Heart left ventricle (tissue), 16 donors: ENCODE measurements at regions not wholly inside any gene's neighbourhood (a gene's known extent, or its start where the extent isn't known, plus 50 kb on each side); places are given as distances from the start of the nearest gene placed in this dataset.

Source experiments
- ATAC-seq, 4 donors: fragments of 200-7000 bp; cut with Tn5 transposase; one replicate each; pipeline ENCODE4 v1.9.1; 2020 to 2022; ENCODE audit warnings: moderate library complexity in 4 of 4, mild to moderate bottlenecking in 3 of 4, moderate number of reproducible peaks in 1 of 4
- DNase-seq, 5 donors: peaks; one replicate each; pipeline ENCODE4 v3.0.0-alpha.2; 2020
- H3K27ac ChIP-seq, 12 donors: fragments of 200-600 bp; sonication (generic) in 4 of 12; one replicate each; pipeline versions ENCODE4 v1.5.0 to v1.8.0; 2016 to 2022; ENCODE audit warnings: mild to moderate bottlenecking in 2 of 12
- H3K27me3 ChIP-seq, 9 donors: fragments of 200-600 bp; sonication (generic) in 2 of 9; one replicate each; pipeline versions ENCODE4 v1.5.1 to v1.8.0; 2016 to 2022; ENCODE audit warnings: mild to moderate bottlenecking in 3 of 9
- H3K36me3 ChIP-seq, 9 donors: fragments of 200-600 bp; sonication (generic) in 2 of 9; one replicate each; pipeline versions ENCODE4 v1.5.0 to v1.8.0; 2018 to 2022; ENCODE audit warnings: mild to moderate bottlenecking in 2 of 9
- H3K4me1 ChIP-seq, 12 donors: fragments of 200-600 bp; sonication (generic) in 4 of 12; one replicate each; pipeline versions ENCODE4 v1.5.0 to v1.8.0; 2016 to 2022; ENCODE audit warnings: mild to moderate bottlenecking in 3 of 12
- H3K4me3 ChIP-seq, 12 donors: fragments of 200-600 bp; sonication (generic) in 4 of 12; one replicate each; pipeline versions ENCODE4 v1.5.0 to v1.8.0; 2017 to 2022; ENCODE audit warnings: mild to moderate bottlenecking in 9 of 12, moderate library complexity in 4 of 12
- H3K9me3 ChIP-seq, 12 donors: fragments of 200-600 bp; sonication (generic) in 4 of 12; one replicate each; pipeline versions ENCODE4 v1.5.0 to v1.8.0; 2016 to 2022; ENCODE audit warnings: mild to moderate bottlenecking in 1 of 12
- CTCF ChIP-seq, 12 donors: fragments of 200-600 bp; sonication (generic) in 4 of 12; IDR thresholded peaks; one replicate each; pipeline versions ENCODE4 v1.5.0 to v1.8.0; 2018 to 2022; ENCODE audit warnings: antibody characterized with exemption in 12 of 12, mild to moderate bottlenecking in 5 of 12
- POLR2A ChIP-seq, 2 donors: fragments of 450-650 bp; IDR thresholded peaks; one replicate each; pipeline ENCODE4 v1.6.1; 2017; ENCODE audit warnings: antibody characterized with exemption in 2 of 2, mild to moderate bottlenecking in 2 of 2, moderate library complexity in 2 of 2
- WGBS, 4 donors: extraction: QIAGEN DNeasy Blood & Tissue Kit in 2 of 4; methylation state at CpG; one replicate each; pipeline versions ENCODE4 v1.1.5 to v1.1.7; 2013 to 2018; 5-methylcytosine and 5-hydroxymethylcytosine counted together
- intact Hi-C, 10 donors: fragments of 100-400 bp; cut with DNase I; formaldehyde crosslinking; loops; one replicate each; pipeline versions ENCODE4 v1.11.1 to v1.14.2; 2022
- donor health status: ischemic (EF 13 %, LVEDD 7.1; RV severe dilation, severe dysfunction).
- donor health status: healthy with polysubstance abuse.
- donor health status: DM: no; HTN: yes; CAD: no.
- donor health status: DM: no; HTN: no; CAD: no.
- donor health status: ischemic (EF 25% LVEDD 6.9; RV normal size, moderate dysfunction).
- donor health status: ischemic (EF 25% LVEDD 5.7; RV mildly dilated, moderate dysfunction).
- donor health status: healthy.
- donor health status: DM: yes; HTN: yes; CAD: no.
- donor health status: ischemic (EF 35%, LVEDD 5.7; RV mildly dilated, moderate dysfunction).
- donor health status: nonischemic (EF 11% LVEDD 7.7; RV severe dilation, severe dysfunction).
- donor health status: DM: yes; HTN: yes; CAD: no.
- donor health status: PGD.
- donor health status: ischemic (EF 29% LVEDD 5.4; RV normal size, mild dysfunction).
- donor health status: nonischemic (EF 23%, LVEDD 6.1; RV moderate dilation, normal function).

GRCh38 chr15:96066852-96067495 is 263.5 kb upstream of the NR2F2 start:
- no peak overlapping the region for H3K27ac ChIP-seq
- intact Hi-C loops: no loop called here
- H3K36me3 ChIP-seq: no peaks in the 10 kb centered on the region
- WGBS, 4 donors: 78 to 81% (median 80%) methylated on average over 8 of the region's 8 CpGs
- ATAC-seq (no peak), DNase-seq (no peak)
- H3K27me3 ChIP-seq: no peaks in the 10 kb centered on the region
- no peaks in the 10 kb centered on the region for H3K9me3 ChIP-seq
- TF ChIP-seq CTCF (IDR thresholded peaks at IDR 0.05) (no peak), POLR2A (IDR thresholded peaks at IDR 0.05) (no peak)
- no peaks in the 10 kb centered on the region for H3K4me1 ChIP-seq
- no peak overlapping the region for H3K4me3 ChIP-seq

- H3K27ac ChIP-seq: no peak overlapping the region
- H3K27me3 ChIP-seq: no peaks in the 10 kb centered on the region
- WGBS, 4 donors: 80 to 86% (median 84%) methylated on average over 2 of the region's 2 CpGs
- ATAC-seq: no peak
- intact Hi-C loops: no loop called here
- H3K4me1 ChIP-seq: no peaks in the 10 kb centered on the region
- H3K4me3 ChIP-seq: no peak overlapping the region
- H3K36me3 ChIP-seq: no peaks in the 10 kb centered on the region
- no peak for DNase-seq
- H3K9me3 ChIP-seq: no peaks in the 10 kb centered on the region
- TF ChIP-seq CTCF (IDR thresholded peaks at IDR 0.05): no peak
- TF ChIP-seq POLR2A (IDR thresholded peaks at IDR 0.05): no peak
Observed at GRCh38 chr15:96067677-96068076, 262.8 kb upstream of the NR2F2 start.

- H3K27ac ChIP-seq: no peak overlapping the region
- H3K4me1 ChIP-seq: no peaks in the 10 kb centered on the region
- intact Hi-C loops: no loop called here
- ATAC-seq: no peak
- H3K27me3 ChIP-seq: no peaks in the 10 kb centered on the region
- no peaks in the 10 kb centered on the region for H3K9me3 ChIP-seq
- no peaks in the 10 kb centered on the region for H3K36me3 ChIP-seq
- no peak for TF ChIP-seq CTCF (IDR thresholded peaks at IDR 0.05)
- TF ChIP-seq POLR2A (IDR thresholded peaks at IDR 0.05): no peak
- DNase-seq: no peak
- H3K4me3 ChIP-seq: no peak overlapping the region
- WGBS, 4 donors: 85 to 90% (median 87%) methylated on average over 3 of the region's 3 CpGs
Observed at GRCh38 chr15:96068897-96069296, 261.6 kb upstream of the NR2F2 start.

GRCh38 chr15:96070636-96071035 is 259.9 kb upstream of the NR2F2 start:
- no peaks in the 10 kb centered on the region for H3K4me1 ChIP-seq
- ATAC-seq (no peak), DNase-seq (no peak)
- H3K9me3 ChIP-seq: no peaks in the 10 kb centered on the region
- H3K27ac ChIP-seq: no peak overlapping the region
- TF ChIP-seq POLR2A (IDR thresholded peaks at IDR 0.05) (no peak), CTCF (IDR thresholded peaks at IDR 0.05) (no peak)
- WGBS, 4 donors: 84 to 91% (median 86%) methylated on average over 8 of the region's 8 CpGs
- no peaks in the 10 kb centered on the region for H3K36me3 ChIP-seq
- H3K27me3 ChIP-seq: no peaks in the 10 kb centered on the region
- intact Hi-C loops: loop anchor here in 1 of 10 donors (10.0 kb wide), 1 partner anchor 64 kb away; no protein-coding TSS in a partner anchor
- no peak overlapping the region for H3K4me3 ChIP-seq
